HL-60 (cell line): ENCODE measurements at regions not wholly inside any gene's neighbourhood (a gene's known extent, or its start where the extent isn't known, plus 50 kb on each side); places are given as distances from the start of the nearest gene placed in this dataset.

Source experiments
- CTCF ChIP-seq: IDR thresholded peaks from one replicate; pipeline ENCODE4 v1.5.1; 2011; ENCODE audit warnings: low read length, control low read depth, inconsistent platforms; ENCODE audit not compliant: insufficient read depth
- GABPA ChIP-seq: IDR thresholded peaks from 2 replicates; pipeline ENCODE4 v1.6.1; 2012; ENCODE audit warnings: low read depth
- POLR2AphosphoS5 ChIP-seq: IDR thresholded peaks from 2 replicates; pipeline ENCODE4 v1.6.1; 2012; ENCODE audit warnings: low read depth
- SPI1 ChIP-seq: IDR thresholded peaks from 2 replicates; pipeline ENCODE4 v1.6.1; 2012; ENCODE audit warnings: low read depth, mild to moderate bottlenecking, borderline replicate concordance

GRCh38 chr5:106397700-106398099 is 1273.0 kb downstream of the EFNA5 start:
- TF ChIP-seq CTCF (no peak), POLR2AphosphoS5 (no peak), SPI1 (no peak), GABPA (no peak)
